ENCODE measurements at regions not wholly inside any gene's neighbourhood (a gene's known extent, or its start where the extent isn't known, plus 50 kb on each side); places are given as distances from the start of the nearest gene placed in this dataset.
"Not testable (repeated sequence)": the region's sequence is repeated elsewhere in the genome, so short reads cannot be mapped to it uniquely, and the experiment has no call there.

DNA sequence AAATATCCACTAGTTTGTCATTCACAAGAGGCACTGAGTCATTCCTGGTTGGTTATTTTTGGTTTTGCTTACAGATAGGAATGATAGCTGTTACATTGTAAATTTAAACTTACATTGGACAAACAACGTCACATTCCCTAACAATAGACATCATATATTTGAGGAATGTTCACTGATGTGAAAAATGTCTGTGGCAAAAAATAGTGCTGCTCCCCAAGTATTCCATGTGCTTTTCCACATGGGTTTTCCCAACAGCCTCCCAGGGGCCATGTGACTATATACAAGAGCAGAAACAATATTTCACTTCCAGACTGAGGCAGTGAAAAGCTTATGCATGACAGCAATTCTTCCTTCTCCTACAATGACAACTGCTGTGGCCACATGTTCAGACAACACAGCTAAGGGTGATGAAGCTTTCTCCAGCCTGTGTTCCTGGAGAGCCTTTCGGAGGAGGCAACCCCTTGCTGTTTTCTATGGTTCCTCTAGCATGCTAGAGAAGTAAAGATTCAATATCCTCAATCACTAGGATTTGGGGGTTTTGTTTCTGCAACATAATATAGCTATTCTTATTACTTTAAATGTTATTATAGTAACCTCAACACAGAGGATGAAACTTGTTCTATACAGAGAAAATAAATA, 202.7 kb downstream of the PTH2R start:
- Histone ChIP-seq H3K4me3 (ENCODE audit: low read length in 2 of 2) (no peak overlapping the region), H3K4me1 (ENCODE audit: control insufficient read depth, insufficient read depth, low read length) (no peaks in the 10 kb centered on the region), H3K36me3 (ENCODE audit: control insufficient read depth in 2 of 2, insufficient read depth in 2 of 2, low read length in 2 of 2) (no peaks in the 10 kb centered on the region), H3K9me3 (ENCODE audit: control insufficient read depth in 2 of 2, low read length in 2 of 2) (no peaks in the 10 kb centered on the region), H3K27ac (ENCODE audit: low read length) (no peak overlapping the region), H3K27me3 (ENCODE audit: control insufficient read depth in 1 of 2, insufficient read depth in 2 of 2, low read length in 2 of 2) (no peaks in the 10 kb centered on the region), H3K9ac (ENCODE audit: low read length in 2 of 2) (no peak overlapping the region)

DNA sequence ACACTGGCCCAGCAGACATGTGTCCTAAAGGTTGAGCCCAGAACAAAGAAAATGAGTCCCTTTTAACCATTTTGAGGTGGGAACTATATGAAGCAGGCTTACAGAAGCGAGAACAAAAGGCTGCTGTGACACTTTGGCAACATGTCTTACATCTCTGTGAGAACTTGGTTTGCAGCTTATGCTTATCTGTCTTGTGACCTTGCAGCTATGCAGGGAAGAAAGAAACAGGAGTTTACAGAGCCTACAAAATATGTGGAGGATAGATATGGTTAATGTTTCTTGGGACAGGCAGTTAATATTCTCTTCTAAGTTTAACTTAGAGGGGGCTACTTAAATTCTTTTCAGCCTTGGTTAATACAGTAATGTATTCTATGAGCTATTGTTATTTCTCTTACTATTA, 209.1 kb downstream of the PTH2R start:
- H3K4me3 ChIP-seq (ENCODE audit: low read length in 2 of 2); H3K9ac ChIP-seq (ENCODE audit: low read length in 2 of 2); H3K27ac ChIP-seq (ENCODE audit: low read length); H3K4me1 ChIP-seq (ENCODE audit: control insufficient read depth, insufficient read depth, low read length); H3K9me3 ChIP-seq (ENCODE audit: control insufficient read depth in 2 of 2, low read length in 2 of 2); H3K36me3 ChIP-seq (ENCODE audit: control insufficient read depth in 2 of 2, insufficient read depth in 2 of 2, low read length in 2 of 2); H3K27me3 ChIP-seq (ENCODE audit: control insufficient read depth in 1 of 2, insufficient read depth in 2 of 2, low read length in 2 of 2): not testable (repeated sequence)

DNA sequence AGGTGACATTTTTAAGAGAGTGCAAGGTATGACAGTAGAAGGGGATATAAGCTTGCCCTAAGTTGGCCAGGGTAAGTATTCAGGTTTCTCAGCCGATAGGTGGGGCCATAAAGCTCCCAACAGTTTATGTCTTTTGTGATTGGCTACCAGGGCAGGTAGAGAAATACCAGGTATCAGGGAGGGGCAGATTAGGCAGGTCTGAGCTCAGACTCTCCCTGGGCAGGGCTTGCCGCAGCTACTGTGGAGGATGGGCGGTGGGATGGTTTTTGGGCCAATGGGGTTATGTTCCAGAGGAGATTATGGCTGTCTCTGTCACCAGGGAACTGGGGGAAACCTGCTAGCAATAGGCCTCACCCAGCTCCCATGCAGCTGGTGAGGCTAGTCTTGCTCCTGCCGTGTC, 211.6 kb downstream of the PTH2R start:
- Histone ChIP-seq H3K4me3 (ENCODE audit: low read length in 2 of 2) (no peak overlapping the region), H3K36me3 (ENCODE audit: control insufficient read depth in 2 of 2, insufficient read depth in 2 of 2, low read length in 2 of 2) (no peaks in the 10 kb centered on the region), H3K4me1 (ENCODE audit: control insufficient read depth, insufficient read depth, low read length) (no peaks in the 10 kb centered on the region), H3K9me3 (ENCODE audit: control insufficient read depth in 2 of 2, low read length in 2 of 2) (no peaks in the 10 kb centered on the region), H3K9ac (ENCODE audit: low read length in 2 of 2) (no peak overlapping the region), H3K27ac (ENCODE audit: low read length) (no peak overlapping the region), H3K27me3 (ENCODE audit: control insufficient read depth in 1 of 2, insufficient read depth in 2 of 2, low read length in 2 of 2) (no peaks in the 10 kb centered on the region)

DNA sequence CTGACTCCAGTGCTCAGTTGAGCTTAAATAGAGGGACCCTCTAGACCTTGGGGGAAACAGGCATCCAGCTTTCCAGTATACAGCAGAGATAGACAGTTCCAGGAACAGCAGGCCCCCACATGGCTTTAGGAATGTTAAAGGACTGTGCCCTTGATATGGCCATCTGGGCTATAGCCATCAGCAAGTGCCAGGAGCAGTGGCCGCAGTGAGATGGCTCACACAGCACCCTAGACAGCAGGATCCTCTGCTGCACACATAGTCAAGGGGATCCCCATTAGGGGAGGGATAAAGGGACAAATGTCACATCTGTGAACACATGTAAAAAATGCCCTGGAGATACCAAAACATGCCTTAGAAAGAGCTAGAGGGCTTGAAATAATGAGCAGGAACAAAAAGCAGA, 213.4 kb downstream of the PTH2R start:
- Histone ChIP-seq H3K4me1 (ENCODE audit: control insufficient read depth, insufficient read depth, low read length) (no peaks in the 10 kb centered on the region), H3K36me3 (ENCODE audit: control insufficient read depth in 2 of 2, insufficient read depth in 2 of 2, low read length in 2 of 2) (no peaks in the 10 kb centered on the region), H3K27ac (ENCODE audit: low read length) (no peak overlapping the region), H3K4me3 (ENCODE audit: low read length in 2 of 2) (no peak overlapping the region), H3K9ac (ENCODE audit: low read length in 2 of 2) (no peak overlapping the region), H3K27me3 (ENCODE audit: control insufficient read depth in 1 of 2, insufficient read depth in 2 of 2, low read length in 2 of 2) (no peaks in the 10 kb centered on the region), H3K9me3 (ENCODE audit: control insufficient read depth in 2 of 2, low read length in 2 of 2) (no peaks in the 10 kb centered on the region)

DNA sequence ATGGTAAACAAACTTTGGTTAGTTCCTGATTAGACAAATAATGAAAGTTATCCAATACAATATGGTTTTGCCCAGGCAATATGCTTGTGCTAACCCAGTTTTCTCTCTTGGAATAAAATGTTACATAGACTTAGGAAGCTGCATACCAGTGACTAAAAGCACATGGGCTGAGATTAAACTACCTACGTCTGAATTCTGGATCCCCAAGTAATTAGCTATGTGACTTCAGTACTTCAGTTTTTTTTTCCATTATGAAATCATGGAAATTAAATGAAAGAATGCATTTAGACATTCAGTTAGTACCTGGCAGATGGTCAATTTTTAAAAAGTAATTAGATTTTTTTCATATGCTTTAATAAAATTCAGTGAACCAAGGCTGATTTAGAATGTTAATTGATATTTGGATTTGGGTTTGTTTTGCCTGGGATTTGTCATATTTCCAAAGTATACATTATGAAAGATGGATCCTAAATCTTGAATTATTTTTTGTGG, 213.9 kb downstream of the PTH2R start:
- H3K9ac ChIP-seq (ENCODE audit: low read length in 2 of 2), result no peak overlapping the region
- H3K27me3 ChIP-seq (ENCODE audit: control insufficient read depth in 1 of 2, insufficient read depth in 2 of 2, low read length in 2 of 2), result no peaks in the 10 kb centered on the region
- H3K4me1 ChIP-seq (ENCODE audit: control insufficient read depth, insufficient read depth, low read length), result no peaks in the 10 kb centered on the region
- H3K27ac ChIP-seq (ENCODE audit: low read length), result no peak overlapping the region
- no peak overlapping the region for H3K4me3 ChIP-seq (ENCODE audit: low read length in 2 of 2)
- no peaks in the 10 kb centered on the region for H3K9me3 ChIP-seq (ENCODE audit: control insufficient read depth in 2 of 2, low read length in 2 of 2)
- no peaks in the 10 kb centered on the region for H3K36me3 ChIP-seq (ENCODE audit: control insufficient read depth in 2 of 2, insufficient read depth in 2 of 2, low read length in 2 of 2)

DNA sequence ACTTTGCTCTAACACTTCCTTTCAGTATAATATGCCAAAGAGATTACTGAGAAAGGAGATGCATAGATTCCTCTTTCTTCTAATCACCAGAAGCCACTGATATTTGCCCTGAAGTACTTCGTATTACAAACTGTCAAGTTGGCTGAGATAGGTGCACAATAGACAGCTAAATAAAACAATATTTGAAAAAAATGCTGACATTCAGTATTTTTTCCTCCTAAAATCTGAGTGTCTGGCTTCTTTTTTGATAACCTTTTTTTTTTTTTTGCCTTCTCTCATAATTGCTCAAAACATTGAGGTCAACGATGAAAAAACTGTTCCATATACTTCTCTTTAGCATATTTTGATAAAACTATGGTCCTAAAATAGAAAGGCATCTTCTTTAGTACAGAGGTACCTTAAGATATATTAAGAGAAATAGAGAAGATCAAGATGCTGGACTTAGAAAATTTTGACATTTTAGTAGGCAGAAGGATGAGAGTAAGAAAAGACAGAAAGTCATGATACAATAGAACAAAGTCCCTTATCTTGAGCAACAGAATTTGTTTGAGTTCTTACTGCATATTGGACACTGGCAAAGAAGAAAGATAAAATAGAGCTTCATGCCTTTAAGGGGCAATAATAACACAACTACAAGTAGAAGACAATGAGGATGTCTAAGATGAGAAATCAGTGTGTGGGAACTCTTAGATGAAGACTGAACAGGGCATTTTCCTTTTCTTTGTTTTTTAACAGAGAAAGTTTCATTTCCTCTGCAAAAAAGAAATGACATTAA, 220.7 kb downstream of the PTH2R start:
- no peaks in the 10 kb centered on the region for H3K4me1 ChIP-seq (ENCODE audit: control insufficient read depth, insufficient read depth, low read length)
- H3K4me3 ChIP-seq (ENCODE audit: low read length in 2 of 2), result no peak overlapping the region
- H3K9me3 ChIP-seq (ENCODE audit: control insufficient read depth in 2 of 2, low read length in 2 of 2), result peaks cover 0 to 2% of the 10 kb centered on the region in 2 donors
- no peak overlapping the region for H3K9ac ChIP-seq (ENCODE audit: low read length in 2 of 2)
- no peaks in the 10 kb centered on the region for H3K36me3 ChIP-seq (ENCODE audit: control insufficient read depth in 2 of 2, insufficient read depth in 2 of 2, low read length in 2 of 2)
- H3K27me3 ChIP-seq (ENCODE audit: control insufficient read depth in 1 of 2, insufficient read depth in 2 of 2, low read length in 2 of 2), result no peaks in the 10 kb centered on the region
- no peak overlapping the region for H3K27ac ChIP-seq (ENCODE audit: low read length)

DNA sequence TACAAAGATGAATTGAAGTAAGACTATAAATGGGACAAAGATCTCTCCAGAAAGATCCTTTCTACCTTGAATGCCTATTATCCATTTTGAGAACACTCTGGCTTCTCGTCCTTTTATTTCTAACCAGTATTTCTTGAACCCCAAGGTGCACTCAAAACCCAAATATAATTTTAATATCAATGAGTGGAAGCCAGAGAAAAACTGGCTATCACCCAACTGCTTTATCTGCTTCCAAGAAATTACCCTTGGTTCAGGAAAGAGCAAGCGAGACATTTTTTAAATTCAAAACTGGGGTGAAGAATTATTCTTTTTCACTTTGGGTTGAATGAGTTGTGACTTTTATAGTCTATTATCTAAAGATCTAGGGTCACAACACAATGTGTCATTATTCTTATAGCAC, 221.3 kb downstream of the PTH2R start:
- no peak overlapping the region for H3K9ac ChIP-seq (ENCODE audit: low read length in 2 of 2)
- H3K27me3 ChIP-seq (ENCODE audit: control insufficient read depth in 1 of 2, insufficient read depth in 2 of 2, low read length in 2 of 2), result no peaks in the 10 kb centered on the region
- no peak overlapping the region for H3K27ac ChIP-seq (ENCODE audit: low read length)
- H3K4me1 ChIP-seq (ENCODE audit: control insufficient read depth, insufficient read depth, low read length), result no peaks in the 10 kb centered on the region
- peaks cover 0 to 2% of the 10 kb centered on the region in 2 donors for H3K9me3 ChIP-seq (ENCODE audit: control insufficient read depth in 2 of 2, low read length in 2 of 2)
- no peaks in the 10 kb centered on the region for H3K36me3 ChIP-seq (ENCODE audit: control insufficient read depth in 2 of 2, insufficient read depth in 2 of 2, low read length in 2 of 2)
- no peak overlapping the region for H3K4me3 ChIP-seq (ENCODE audit: low read length in 2 of 2)

DNA sequence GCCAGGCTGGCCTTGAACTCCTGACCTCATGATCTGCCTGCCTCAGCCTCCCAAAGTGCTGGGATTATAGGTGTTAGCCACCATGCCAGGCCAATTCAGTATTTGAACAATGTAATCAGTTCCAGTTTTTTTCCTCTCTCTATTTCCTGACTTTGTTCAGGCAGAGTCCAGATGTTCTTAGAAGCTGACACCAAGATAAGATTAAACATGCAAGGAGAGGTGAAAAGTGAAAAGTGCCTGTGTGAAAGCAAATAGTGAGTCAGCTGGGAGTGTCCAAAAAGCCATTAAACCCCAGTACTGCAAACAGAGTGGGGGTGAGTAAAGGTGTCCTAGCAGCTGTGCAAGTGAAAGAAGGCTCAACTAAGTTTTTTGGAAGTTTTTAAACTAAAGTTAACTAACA, 231.5 kb downstream of the PTH2R start:
- Histone ChIP-seq H3K4me1 (ENCODE audit: control insufficient read depth, insufficient read depth, low read length) (no peaks in the 10 kb centered on the region), H3K36me3 (ENCODE audit: control insufficient read depth in 2 of 2, insufficient read depth in 2 of 2, low read length in 2 of 2) (no peaks in the 10 kb centered on the region), H3K27ac (ENCODE audit: low read length) (no peak overlapping the region), H3K9me3 (ENCODE audit: control insufficient read depth in 2 of 2, low read length in 2 of 2) (no peaks in the 10 kb centered on the region), H3K27me3 (ENCODE audit: control insufficient read depth in 1 of 2, insufficient read depth in 2 of 2, low read length in 2 of 2) (no peaks in the 10 kb centered on the region), H3K9ac (ENCODE audit: low read length in 2 of 2) (no peak overlapping the region), H3K4me3 (ENCODE audit: low read length in 2 of 2) (no peak overlapping the region)

DNA sequence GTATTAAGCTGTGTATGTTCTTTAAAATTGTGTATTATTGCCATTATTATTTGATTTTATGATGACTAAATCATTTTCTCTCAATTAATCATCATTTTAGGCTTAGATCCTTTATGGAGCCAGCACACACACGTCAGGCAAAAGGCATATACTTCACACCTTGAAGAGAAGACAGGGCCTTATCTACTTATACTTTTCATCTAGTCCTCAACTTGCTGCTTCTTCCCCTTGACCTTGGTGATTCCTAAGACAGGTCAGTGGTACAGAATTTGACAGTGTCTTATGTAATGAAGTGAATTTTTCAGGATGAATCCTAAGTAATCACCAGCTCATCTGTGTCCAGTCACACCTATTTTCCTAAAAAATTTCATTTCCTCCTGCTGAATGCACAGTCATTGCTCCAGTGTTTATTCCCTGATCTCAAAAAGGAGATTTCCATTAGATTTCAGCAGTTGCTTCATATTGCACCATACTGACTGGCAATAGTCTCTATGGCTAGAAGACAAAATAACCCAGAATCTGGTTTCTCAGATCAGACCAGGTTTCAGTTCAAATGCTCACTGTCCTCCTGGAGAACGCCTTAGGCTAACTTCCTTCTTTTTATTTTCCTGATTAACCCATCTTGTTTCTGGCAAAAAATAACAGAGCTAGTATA, 235.7 kb downstream of the PTH2R start:
- H3K4me3 ChIP-seq (ENCODE audit: low read length in 2 of 2), result no peak overlapping the region
- no peaks in the 10 kb centered on the region for H3K9me3 ChIP-seq (ENCODE audit: control insufficient read depth in 2 of 2, low read length in 2 of 2)
- H3K27ac ChIP-seq (ENCODE audit: low read length), result no peak overlapping the region
- H3K9ac ChIP-seq (ENCODE audit: low read length in 2 of 2), result no peak overlapping the region
- no peaks in the 10 kb centered on the region for H3K36me3 ChIP-seq (ENCODE audit: control insufficient read depth in 2 of 2, insufficient read depth in 2 of 2, low read length in 2 of 2)
- H3K27me3 ChIP-seq (ENCODE audit: control insufficient read depth in 1 of 2, insufficient read depth in 2 of 2, low read length in 2 of 2), result no peaks in the 10 kb centered on the region
- no peaks in the 10 kb centered on the region for H3K4me1 ChIP-seq (ENCODE audit: control insufficient read depth, insufficient read depth, low read length)

DNA sequence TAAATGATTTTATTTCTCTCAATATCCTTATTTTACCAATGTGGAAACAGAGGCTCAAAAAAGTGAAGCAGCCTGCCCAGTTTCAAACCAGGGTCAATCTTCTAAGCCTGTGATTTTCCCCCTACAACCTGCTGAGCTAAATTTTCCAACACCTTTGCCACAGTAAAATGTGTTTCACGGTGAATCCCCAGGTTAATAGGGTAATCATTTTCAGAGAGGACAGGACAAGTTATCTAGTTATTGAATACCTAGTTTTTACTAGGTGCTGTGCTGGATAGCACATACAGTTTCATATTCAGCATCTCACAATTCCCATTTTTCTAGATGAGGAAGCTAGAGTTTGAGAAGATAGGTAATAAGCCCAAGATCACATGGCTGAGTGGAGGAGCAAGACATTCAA, 236.6 kb downstream of the PTH2R start:
- H3K4me3 ChIP-seq (ENCODE audit: low read length in 2 of 2), result no peak overlapping the region
- no peaks in the 10 kb centered on the region for H3K9me3 ChIP-seq (ENCODE audit: control insufficient read depth in 2 of 2, low read length in 2 of 2)
- H3K27me3 ChIP-seq (ENCODE audit: control insufficient read depth in 1 of 2, insufficient read depth in 2 of 2, low read length in 2 of 2), result no peaks in the 10 kb centered on the region
- no peak overlapping the region for H3K9ac ChIP-seq (ENCODE audit: low read length in 2 of 2)
- no peaks in the 10 kb centered on the region for H3K4me1 ChIP-seq (ENCODE audit: control insufficient read depth, insufficient read depth, low read length)
- H3K36me3 ChIP-seq (ENCODE audit: control insufficient read depth in 2 of 2, insufficient read depth in 2 of 2, low read length in 2 of 2), result no peaks in the 10 kb centered on the region
- no peak overlapping the region for H3K27ac ChIP-seq (ENCODE audit: low read length)

DNA sequence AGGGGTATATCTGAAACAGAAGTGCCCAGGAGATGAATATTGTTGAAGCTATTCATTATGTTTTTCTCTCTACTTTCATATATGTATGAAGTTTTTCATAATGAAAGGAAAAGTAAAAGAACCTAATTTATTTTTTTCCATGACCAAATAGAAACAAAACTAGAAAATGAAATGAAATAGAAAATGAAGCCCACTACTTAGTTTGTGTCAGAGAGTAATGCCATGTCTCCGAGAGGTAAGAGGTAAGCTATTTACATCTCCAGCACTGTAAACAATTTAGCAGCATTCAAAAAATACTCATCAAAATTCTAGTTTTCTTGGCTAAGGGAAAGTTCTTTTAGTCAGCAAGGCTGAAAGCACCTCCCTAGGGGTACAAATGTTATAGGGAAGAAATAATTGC, 238.6 kb downstream of the PTH2R start:
- Histone ChIP-seq H3K9me3 (ENCODE audit: control insufficient read depth in 2 of 2, low read length in 2 of 2) (no peaks in the 10 kb centered on the region), H3K36me3 (ENCODE audit: control insufficient read depth in 2 of 2, insufficient read depth in 2 of 2, low read length in 2 of 2) (no peaks in the 10 kb centered on the region), H3K4me1 (ENCODE audit: control insufficient read depth, insufficient read depth, low read length) (no peaks in the 10 kb centered on the region), H3K27ac (ENCODE audit: low read length) (no peak overlapping the region), H3K9ac (ENCODE audit: low read length in 2 of 2) (no peak overlapping the region), H3K4me3 (ENCODE audit: low read length in 2 of 2) (no peak overlapping the region), H3K27me3 (ENCODE audit: control insufficient read depth in 1 of 2, insufficient read depth in 2 of 2, low read length in 2 of 2) (no peaks in the 10 kb centered on the region)
